Osteoblast (primary cell): ENCODE measurements at regions not wholly inside any gene's neighbourhood (a gene's known extent, or its start where the extent isn't known, plus 50 kb on each side); places are given as distances from the start of the nearest gene placed in this dataset.

Source experiments
- DNase-seq: peaks from one replicate; pipeline ENCODE4 v3.0.0; 2011; ENCODE audit warnings: low spot score, mixed read lengths; ENCODE audit not compliant: insufficient read length; ENCODE audit errors: missing footprints
- H2AFZ ChIP-seq: 2 replicates; pipeline ENCODE4 v1.6.0; 2011; ENCODE audit warnings: mild to moderate bottlenecking, low read length
- H3K27ac ChIP-seq: 2 replicates; pipeline ENCODE4 v1.5.1; 2011; ENCODE audit warnings: mild to moderate bottlenecking, low read depth, low read length, moderate library complexity
- H3K27me3 ChIP-seq: 2 replicates; pipeline ENCODE4 v1.6.0; 2012; ENCODE audit warnings: mild to moderate bottlenecking, control low read depth, inconsistent platforms, low read length, moderate library complexity; ENCODE audit not compliant: insufficient read depth
- H3K36me3 ChIP-seq: 2 replicates; pipeline ENCODE4 v1.5.1; 2011; ENCODE audit warnings: mild to moderate bottlenecking, low read length, control low read depth, moderate library complexity; ENCODE audit not compliant: insufficient read depth
- H3K4me1 ChIP-seq: 2 replicates; pipeline ENCODE4 v1.5.1; 2011; ENCODE audit warnings: mild to moderate bottlenecking, low read length, control low read depth, moderate library complexity; ENCODE audit not compliant: insufficient read depth
- H3K4me2 ChIP-seq: 2 replicates; pipeline ENCODE4 v1.6.0; 2011; ENCODE audit warnings: mild to moderate bottlenecking, low read length; ENCODE audit not compliant: insufficient read depth
- H3K4me3 ChIP-seq: fragments of 200-600 bp; sonication (generic); 3 replicates; pipeline ENCODE4 v1.5.1; 2012; ENCODE audit warnings: mild to moderate bottlenecking, low read length, inconsistent platforms; ENCODE audit not compliant: insufficient read depth
- H3K79me2 ChIP-seq: 2 replicates; pipeline ENCODE4 v1.6.0; 2012; ENCODE audit warnings: mild to moderate bottlenecking, low read length, control low read depth, inconsistent platforms; ENCODE audit not compliant: insufficient read depth
- H3K9me3 ChIP-seq: 2 replicates; pipeline ENCODE4 v1.5.1; 2011; ENCODE audit warnings: low read depth, low read length, control low read depth
- H4K20me1 ChIP-seq: 2 replicates; pipeline ENCODE4 v1.6.0; 2012; ENCODE audit warnings: mild to moderate bottlenecking, low read length, control low read depth; ENCODE audit not compliant: insufficient read depth
- TF ChIP-seq, protein P1 (sequence below): IDR thresholded peaks from 2 replicates; pipeline ENCODE4 v1.5.1; 2011; ENCODE audit warnings: mild to moderate bottlenecking, low read depth, low read length, moderate library complexity; ENCODE audit errors: extremely low read depth

DNA sequence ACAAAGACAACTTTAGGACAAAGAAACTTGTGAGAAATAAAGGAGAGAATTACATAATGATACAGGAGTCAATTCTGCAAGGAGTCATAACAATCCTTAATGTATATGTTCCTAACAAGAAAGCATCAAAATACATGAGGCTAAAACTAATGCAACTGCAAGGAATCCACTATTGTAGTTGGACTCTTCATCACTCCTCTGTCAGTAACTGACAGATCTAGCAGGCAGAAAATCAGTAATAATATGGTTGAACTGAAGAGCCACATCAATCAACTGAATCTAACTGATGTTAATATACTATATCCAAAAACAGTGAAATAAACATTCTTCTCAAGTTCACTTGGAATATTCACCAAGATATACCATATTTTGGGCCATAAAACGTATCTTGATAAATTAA lies 1806.4 kb upstream of the CELF4 start:
- Histone ChIP-seq H4K20me1 (no peaks in the 10 kb centered on the region), H3K27me3 (no peaks in the 10 kb centered on the region), H3K36me3 (no peaks in the 10 kb centered on the region), H3K4me3 (no peak overlapping the region), H3K9me3 (no peaks in the 10 kb centered on the region), H3K4me2 (no peak overlapping the region), H3K79me2 (no peaks in the 10 kb centered on the region), H3K27ac (no peak overlapping the region), H2AFZ (no peak overlapping the region), H3K4me1 (no peaks in the 10 kb centered on the region)
- no peak for DNase-seq
- TF ChIP-seq, protein P1, sequence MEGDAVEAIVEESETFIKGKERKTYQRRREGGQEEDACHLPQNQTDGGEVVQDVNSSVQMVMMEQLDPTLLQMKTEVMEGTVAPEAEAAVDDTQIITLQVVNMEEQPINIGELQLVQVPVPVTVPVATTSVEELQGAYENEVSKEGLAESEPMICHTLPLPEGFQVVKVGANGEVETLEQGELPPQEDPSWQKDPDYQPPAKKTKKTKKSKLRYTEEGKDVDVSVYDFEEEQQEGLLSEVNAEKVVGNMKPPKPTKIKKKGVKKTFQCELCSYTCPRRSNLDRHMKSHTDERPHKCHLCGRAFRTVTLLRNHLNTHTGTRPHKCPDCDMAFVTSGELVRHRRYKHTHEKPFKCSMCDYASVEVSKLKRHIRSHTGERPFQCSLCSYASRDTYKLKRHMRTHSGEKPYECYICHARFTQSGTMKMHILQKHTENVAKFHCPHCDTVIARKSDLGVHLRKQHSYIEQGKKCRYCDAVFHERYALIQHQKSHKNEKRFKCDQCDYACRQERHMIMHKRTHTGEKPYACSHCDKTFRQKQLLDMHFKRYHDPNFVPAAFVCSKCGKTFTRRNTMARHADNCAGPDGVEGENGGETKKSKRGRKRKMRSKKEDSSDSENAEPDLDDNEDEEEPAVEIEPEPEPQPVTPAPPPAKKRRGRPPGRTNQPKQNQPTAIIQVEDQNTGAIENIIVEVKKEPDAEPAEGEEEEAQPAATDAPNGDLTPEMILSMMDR = no peak

DNA sequence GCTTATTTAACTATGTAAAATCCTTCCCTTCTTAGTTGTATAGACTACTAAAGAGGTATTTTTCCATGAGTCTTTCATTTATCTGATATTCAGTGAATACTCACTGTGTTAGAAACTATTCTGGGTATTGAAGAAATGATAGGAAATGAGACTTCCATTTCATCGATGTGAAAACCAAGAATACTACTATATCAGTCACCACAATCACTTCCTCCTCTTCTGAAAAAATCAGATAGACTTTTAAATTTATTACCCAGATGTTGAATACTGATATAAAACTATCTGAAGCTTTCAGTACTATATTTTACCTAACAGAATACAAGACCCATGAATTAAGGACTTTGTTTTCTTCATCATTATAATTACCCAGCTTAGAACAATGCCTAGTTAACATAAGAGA lies 1801.1 kb upstream of the CELF4 start:
- Histone ChIP-seq H3K27me3 (no peaks in the 10 kb centered on the region), H3K27ac (no peak overlapping the region), H3K9me3 (no peaks in the 10 kb centered on the region), H3K4me1 (no peaks in the 10 kb centered on the region), H3K4me3 (no peak overlapping the region), H2AFZ (no peak overlapping the region), H4K20me1 (no peaks in the 10 kb centered on the region), H3K4me2 (no peak overlapping the region), H3K79me2 (no peaks in the 10 kb centered on the region), H3K36me3 (no peaks in the 10 kb centered on the region)
- TF ChIP-seq, protein P1 = no peak
- no peak for DNase-seq

DNA sequence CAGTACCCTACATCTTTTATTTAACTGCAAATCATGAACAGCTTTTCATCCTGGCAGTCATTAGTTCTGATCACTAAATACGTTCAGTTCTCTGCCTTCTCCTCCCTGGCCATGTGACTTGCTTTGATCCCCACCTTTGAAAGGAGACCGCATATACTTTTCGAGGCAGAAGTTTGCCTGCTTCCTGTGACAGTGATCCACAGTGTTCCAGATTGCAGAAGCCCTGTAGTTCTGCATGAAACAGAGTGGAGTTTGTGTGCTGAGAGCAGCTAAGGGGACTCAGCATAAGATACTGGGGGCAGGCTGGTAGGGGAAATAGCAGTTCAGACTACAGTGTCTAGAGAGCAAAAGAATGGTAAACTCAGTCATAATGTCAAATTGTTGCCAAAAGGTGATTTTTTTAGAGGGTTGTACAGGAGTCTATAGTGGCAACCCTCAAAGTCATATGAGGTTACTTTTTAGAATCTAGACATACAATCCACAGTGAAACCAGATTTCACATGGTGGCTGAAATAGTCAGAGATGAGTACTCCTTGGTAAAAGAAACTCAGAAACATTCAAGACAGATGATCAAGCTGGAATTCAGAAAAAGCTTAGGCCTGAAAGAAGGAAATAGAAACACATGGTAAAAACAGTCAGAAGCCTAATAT lies 1800.4 kb upstream of the CELF4 start:
- no peak overlapping the region for H2AFZ ChIP-seq

DNA sequence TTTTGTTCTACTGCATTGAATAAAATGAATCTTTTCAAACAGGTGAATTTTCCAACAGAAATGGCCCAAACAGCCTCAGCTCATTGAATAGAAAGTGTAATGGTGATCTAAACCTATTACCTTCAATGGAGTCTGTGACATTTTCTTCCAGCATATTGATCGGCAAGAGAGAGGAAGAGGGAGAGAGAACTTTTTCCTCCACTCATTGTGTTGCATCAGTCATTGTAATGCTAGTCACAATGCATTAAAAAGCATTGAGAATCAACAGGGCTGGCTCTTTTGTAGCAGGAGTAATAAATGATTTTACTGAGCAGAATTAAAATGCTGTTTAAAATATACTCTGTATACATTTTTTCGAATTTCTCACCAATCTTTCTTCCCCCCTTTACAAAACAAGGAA lies 1794.5 kb upstream of the CELF4 start:
- Histone ChIP-seq H3K27ac (no peak overlapping the region), H3K36me3 (no peaks in the 10 kb centered on the region), H4K20me1 (no peaks in the 10 kb centered on the region), H2AFZ (no peak overlapping the region), H3K4me2 (no peak overlapping the region), H3K9me3 (no peaks in the 10 kb centered on the region), H3K4me3 (no peak overlapping the region), H3K27me3 (no peaks in the 10 kb centered on the region), H3K4me1 (no peaks in the 10 kb centered on the region), H3K79me2 (no peaks in the 10 kb centered on the region)
- TF ChIP-seq, protein P1 = no peak
- no peak for DNase-seq

More for the DNA sequence above, 1800.4 kb upstream of the CELF4 start:
- no peaks in the 10 kb centered on the region for H3K79me2 ChIP-seq
- H3K27me3 ChIP-seq = no peaks in the 10 kb centered on the region
- DNase-seq = no peak
- TF ChIP-seq, protein P1 = no peak
- H3K4me1 ChIP-seq = no peaks in the 10 kb centered on the region
- no peak overlapping the region for H3K27ac ChIP-seq
- H3K9me3 ChIP-seq = no peaks in the 10 kb centered on the region
- H3K36me3 ChIP-seq = no peaks in the 10 kb centered on the region
- H4K20me1 ChIP-seq = no peaks in the 10 kb centered on the region
- no peak overlapping the region for H3K4me2 ChIP-seq
- no peak overlapping the region for H3K4me3 ChIP-seq
